DMS53 treated with DMSO at 0.1 percent for 48 hours (cell line): ENCODE measurements at regions not wholly inside any gene's neighbourhood (a gene's known extent, or its start where the extent isn't known, plus 50 kb on each side); places are given as distances from the start of the nearest gene placed in this dataset.

Source experiments
- DNase-seq: peaks from one replicate; lab custom pipeline; 2025; ENCODE audit not compliant: unreplicated experiment; lab: John Stamatoyannopoulos, UW

GRCh38 chr11:33616552-33616951, 84.1 kb downstream of the C11orf91 start:
- no peak for DNase-seq

GRCh38 chr11:33615751-33616150, 84.9 kb downstream of the C11orf91 start:
- DNase-seq: no peak

DNA sequence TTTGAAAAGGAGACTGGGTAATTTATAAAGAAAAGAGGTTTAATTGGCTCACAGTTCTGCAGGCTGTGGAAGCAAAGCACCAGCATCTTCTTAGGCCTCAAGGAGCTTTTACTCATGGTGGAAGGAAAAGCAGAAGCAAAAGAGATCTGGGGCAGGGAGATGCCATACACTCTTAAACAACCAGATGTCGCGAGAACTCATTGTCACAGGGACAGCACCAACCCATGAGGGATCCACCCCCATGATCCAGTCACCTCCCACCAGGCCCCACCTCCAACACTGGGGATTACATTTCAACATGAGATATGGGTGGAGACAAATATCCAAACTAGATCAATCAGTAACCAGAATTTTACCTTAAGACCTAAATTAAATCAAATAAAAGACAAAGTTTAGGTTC, 87.2 kb downstream of the C11orf91 start:
- DNase-seq: no peak

- no peak for DNase-seq
These were observed 89.7 kb downstream of the C11orf91 start for GRCh38 chr11:33610903-33611302.

- no peak for DNase-seq
These were observed 92.2 kb downstream of the C11orf91 start for GRCh38 chr11:33608386-33608785.

DNA sequence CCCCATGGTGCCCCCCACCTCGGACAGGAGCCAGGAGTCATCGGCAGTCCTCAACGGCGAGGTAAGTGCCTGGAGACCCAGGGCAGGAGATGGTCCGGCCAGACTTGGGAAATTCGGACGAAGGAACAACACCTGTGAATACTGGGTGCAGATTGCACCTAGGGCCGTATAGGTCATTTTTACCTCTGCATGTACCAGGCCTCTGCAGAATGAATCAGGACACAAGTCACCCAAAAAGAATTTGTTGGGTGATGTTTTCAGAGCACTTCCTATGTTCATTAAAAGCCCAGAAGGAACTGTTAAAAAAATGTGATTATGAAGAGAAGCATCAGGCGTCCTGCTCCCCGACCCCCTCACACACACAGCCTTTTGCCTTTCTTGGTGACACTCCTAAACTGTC, 93.9 kb downstream of the C11orf91 start:
- DNase-seq: no peak

DNA sequence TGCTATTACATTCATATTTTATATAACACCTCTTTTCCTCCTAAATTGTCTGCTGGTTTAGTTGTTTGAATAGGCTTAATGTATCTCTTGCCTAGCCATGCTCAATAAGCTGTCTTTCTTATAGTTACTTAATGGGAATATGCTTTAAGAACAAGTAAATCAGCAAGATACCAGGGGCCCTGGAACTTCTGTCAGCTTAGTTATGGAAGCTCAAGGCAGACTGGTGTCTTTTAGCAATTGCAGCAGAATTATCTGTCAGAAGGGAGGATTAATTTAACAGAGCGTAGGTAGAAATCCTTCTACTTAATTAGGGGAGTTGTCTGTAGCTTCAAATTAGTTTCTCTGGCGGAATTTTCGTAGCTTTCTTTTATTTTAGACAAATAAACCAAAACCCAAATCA, 94.9 kb downstream of the C11orf91 start:
- DNase-seq: no peak

- DNase-seq: peak; percentile 10
These were observed 102.1 kb downstream of the C11orf91 start for GRCh38 chr11:33598426-33599069.

GRCh38 chr11:33594188-33594587, 106.4 kb downstream of the C11orf91 start:
- no peak for DNase-seq

DNA sequence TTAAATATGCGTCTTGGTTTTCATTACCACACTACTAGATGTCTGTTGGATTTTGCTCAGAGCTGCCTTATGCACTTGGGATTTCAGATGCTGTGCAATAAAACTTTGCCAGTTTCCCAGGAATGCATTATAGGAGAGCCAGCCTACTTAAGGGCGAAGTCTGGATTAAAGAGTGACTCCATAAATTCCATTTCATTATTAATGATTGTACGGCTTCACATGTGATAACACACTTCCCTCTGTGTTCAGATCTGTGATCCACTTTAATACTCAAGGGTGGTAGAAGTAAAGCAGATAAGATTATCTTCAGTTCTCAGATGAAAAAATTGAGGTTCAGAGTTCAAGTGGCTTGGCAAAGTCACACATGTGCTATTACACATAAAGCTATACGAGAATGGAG, 110.2 kb downstream of the C11orf91 start:
- no peak for DNase-seq

- DNase-seq: no peak
These were observed 112.6 kb downstream of the C11orf91 start for GRCh38 chr11:33588056-33588455.

- no peak for DNase-seq
These were observed 114.9 kb downstream of the C11orf91 start for GRCh38 chr11:33585586-33586209.

DNA sequence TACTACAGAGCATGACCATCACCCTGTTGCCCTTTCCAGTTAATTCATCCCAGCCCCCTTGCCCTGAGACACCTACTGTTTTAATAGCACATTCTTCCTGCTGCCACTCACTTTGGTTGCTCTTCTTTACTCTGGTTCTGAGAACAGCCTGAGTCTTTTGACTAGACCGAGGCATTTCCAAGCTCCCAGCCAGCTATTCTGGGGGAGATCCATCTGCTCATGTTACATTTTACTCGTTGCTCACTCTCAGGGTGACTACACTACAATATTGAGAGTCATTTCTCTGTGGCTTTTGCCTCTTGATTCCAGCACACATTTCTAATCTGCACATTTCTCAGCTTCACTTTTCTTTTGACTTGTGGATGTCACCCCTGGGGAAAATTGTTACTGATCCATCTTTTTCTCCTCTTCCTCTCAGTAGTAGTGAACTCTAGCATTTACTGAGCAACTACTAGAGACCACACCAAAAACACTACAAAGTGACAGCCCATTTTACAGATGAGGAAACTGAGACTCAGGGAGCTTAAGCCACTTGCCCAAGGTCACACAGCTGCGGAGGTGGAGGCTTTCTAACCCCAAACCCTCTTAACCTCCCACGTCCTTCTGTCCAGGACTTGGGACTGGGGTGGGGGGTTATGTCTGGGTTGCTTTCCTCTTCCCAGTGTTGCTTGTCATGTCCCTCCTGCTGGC, 117.8 kb downstream of the C11orf91 start:
- no peak for DNase-seq

DNA sequence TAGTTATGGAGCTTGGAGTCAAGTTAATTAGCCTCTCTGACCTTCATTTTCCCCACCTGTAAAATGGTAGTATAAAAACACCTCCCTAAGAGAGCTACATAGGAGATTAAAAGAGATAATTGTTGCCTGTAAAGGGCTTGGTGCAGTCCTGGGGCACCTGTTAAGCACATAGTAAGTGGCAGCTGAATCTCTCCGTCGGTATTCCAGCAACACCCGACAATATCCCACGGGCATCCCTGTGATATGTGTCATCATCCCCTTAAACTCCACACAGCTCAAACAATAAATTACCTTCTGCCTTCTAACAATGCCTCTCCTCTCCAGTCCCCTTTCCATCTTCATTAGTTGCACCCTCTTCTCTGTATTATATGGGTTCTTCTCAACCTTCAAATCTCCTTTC, 121.5 kb downstream of the C11orf91 start:
- DNase-seq: no peak

- no peak for DNase-seq
These were observed 123.4 kb downstream of the C11orf91 start for GRCh38 chr11:33577204-33577603.

- no peak for DNase-seq
These were observed 125.3 kb downstream of the C11orf91 start for GRCh38 chr11:33575311-33575710.

DNA sequence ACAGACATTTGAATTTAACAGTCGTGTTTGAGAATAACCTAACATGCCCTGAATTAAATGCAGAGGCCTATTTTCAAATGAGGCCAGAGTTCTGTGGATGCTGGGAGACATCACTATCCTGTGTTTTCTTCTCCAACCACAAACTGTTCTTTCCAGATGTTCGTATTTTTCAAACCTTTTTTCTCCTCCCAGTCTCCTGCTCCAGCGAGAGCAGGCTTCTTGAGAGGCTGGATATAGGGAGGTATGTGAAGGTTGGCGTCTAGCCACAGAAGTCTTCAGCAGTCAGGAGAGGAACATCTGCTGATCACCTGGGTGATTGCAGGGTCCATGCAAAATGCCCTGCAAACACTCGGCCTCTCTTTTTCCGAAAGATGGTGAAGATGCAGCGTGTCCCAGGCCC, 126.3 kb downstream of the C11orf91 start:
- no peak for DNase-seq

GRCh38 chr11:33569333-33569732, 131.3 kb downstream of the C11orf91 start:
- no peak for DNase-seq

DNA sequence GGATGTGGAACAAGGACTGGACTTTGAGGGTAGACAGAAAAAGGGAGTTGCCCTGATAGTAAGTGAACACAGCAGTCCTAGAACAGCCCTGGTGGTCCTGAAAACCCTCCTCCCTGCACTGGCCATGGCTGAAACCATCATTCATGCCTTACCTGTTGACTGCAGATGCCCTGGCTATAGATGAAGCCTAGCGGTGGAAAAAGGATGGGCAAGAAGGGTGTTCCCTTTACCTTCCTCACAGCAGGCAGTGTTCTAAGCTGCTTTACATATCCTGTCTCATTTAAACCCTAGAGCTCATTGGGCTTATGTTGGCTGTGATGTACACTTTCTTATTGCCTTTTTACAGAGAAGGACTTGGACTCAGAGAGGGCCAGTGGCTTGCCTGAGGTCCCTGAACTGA, 133.6 kb downstream of the C11orf91 start:
- no peak for DNase-seq

DNA sequence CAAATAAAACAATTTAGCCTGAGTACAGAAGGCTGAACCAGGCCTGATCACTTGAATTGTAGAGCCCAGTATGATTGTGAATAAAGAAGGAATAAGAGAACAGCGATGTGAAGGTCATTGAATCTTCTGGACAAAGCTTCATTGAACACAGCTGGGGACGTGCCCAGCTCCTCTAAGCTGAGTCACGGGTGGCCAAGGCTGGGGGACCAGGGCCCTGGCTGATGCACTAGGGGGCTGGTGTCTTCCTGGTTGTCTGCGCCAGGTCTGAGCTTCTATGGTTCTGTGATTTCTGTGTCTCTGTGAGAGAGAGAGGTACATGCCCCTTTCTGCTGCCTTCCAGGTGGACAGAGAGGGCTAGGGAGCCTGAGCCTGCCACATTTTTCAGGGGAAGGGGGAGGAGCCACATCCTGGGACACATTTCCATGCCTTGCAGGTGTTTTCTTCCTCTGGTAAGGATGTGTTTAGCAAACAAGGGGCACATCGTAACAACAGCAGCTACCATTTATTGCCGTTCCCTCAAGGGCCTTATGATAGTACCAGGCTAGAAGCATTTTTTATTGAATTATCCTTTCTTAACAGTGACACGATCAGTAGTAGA, 135.7 kb downstream of the C11orf91 start:
- DNase-seq: no peak

DNA sequence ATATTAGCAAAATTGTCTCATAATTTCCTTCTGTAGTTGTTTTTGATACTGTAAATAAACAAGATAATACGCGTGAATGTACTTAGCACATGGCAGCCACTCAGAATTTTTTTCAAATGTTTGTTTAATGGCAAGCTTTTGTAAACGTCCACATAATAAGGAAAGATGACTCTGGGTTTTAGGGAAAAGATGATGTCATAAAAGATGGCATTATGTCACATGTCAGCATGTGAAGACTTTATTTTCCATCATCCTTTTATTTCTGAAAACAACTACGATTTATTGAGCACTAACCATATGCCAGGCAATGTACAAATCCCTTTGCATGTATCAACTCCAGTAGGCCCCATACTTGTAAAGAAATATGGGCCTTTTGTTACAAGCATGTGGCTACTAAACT, 139.9 kb downstream of the C11orf91 start:
- no peak for DNase-seq

GRCh38 chr11:33559567-33559966, 141.1 kb downstream of the C11orf91 start:
- no peak for DNase-seq
